GM23338 (cell line): ENCODE measurements at regions not wholly inside any gene's neighbourhood (a gene's known extent, or its start where the extent isn't known, plus 50 kb on each side); places are given as distances from the start of the nearest gene placed in this dataset.

Source experiments
- ATAC-seq: fragments of 200-7000 bp; cut with Tn5 transposase; 3 replicates; pipeline ENCODE4 v1.9.1; 2020
- DNase-seq: peaks from one replicate; pipeline ENCODE4 v3.0.0-alpha.2; 2015; ENCODE audit warnings: low spot score
- H2AFZ ChIP-seq: fragments of 200-600 bp; sonication (generic); 2 replicates; pipeline ENCODE4 v1.8.0; 2016; ENCODE audit warnings: antibody characterized with exemption, mild to moderate bottlenecking, moderate library complexity
- H3F3A ChIP-seq: fragments of 200-600 bp; sonication (generic); replicated peaks from 2 replicates; pipeline ENCODE4 v1.8.0; 2017; ENCODE audit warnings: antibody characterized with exemption, mixed run types, low read depth
- H3K27ac ChIP-seq: fragments of 200-600 bp; sonication (generic); 2 replicates; pipeline ENCODE4 v1.6.1; 2016; ENCODE audit warnings: low read depth
- H3K27me3 ChIP-seq: fragments of 200-600 bp; sonication (generic); 2 replicates; pipeline ENCODE4 v1.8.0; 2016; ENCODE audit warnings: mild to moderate bottlenecking, mixed run types, moderate library complexity; ENCODE audit not compliant: insufficient read depth
- H3K36me3 ChIP-seq: fragments of 200-600 bp; sonication (generic); 2 replicates; pipeline ENCODE4 v1.8.0; 2016; ENCODE audit warnings: mild to moderate bottlenecking; ENCODE audit not compliant: insufficient read depth
- H3K4me1 ChIP-seq: fragments of 200-600 bp; sonication (generic); 2 replicates; pipeline ENCODE4 v1.8.0; 2016; ENCODE audit warnings: mild to moderate bottlenecking, moderate library complexity; ENCODE audit not compliant: insufficient read depth
- H3K4me2 ChIP-seq: fragments of 200-600 bp; sonication (generic); 2 replicates; pipeline ENCODE4 v1.7.1; 2017; ENCODE audit warnings: mixed run types
- H3K4me3 ChIP-seq: fragments of 200-600 bp; sonication (generic); 2 replicates; pipeline ENCODE4 v1.6.1; 2016; ENCODE audit warnings: mixed run types
- H3K79me2 ChIP-seq: fragments of 200-600 bp; sonication (generic); replicated peaks from 2 replicates; pipeline ENCODE4 v1.8.0; 2017; ENCODE audit warnings: mild to moderate bottlenecking; ENCODE audit not compliant: insufficient read depth
- H3K9me2 ChIP-seq: fragments of 200-600 bp; sonication (generic); 2 replicates; pipeline ENCODE4 v1.8.0; 2017; ENCODE audit not compliant: insufficient read depth
- H4K20me1 ChIP-seq: fragments of 200-600 bp; sonication (generic); replicated peaks from 2 replicates; pipeline ENCODE4 v1.8.0; 2017; ENCODE audit warnings: mild to moderate bottlenecking; ENCODE audit not compliant: insufficient read depth
- H3K27ac Mint-ChIP-seq: 2 replicates; pipeline ENCODE4 v1.8.0; 2020; ENCODE audit warnings: inconsistent platforms, mild to moderate bottlenecking, moderate library complexity, mixed read lengths
- H3K27me3 Mint-ChIP-seq: 3 replicates; pipeline ENCODE4 v1.8.0; 2022; ENCODE audit warnings: low read depth, mild to moderate bottlenecking, moderate library complexity, mixed read lengths, inconsistent platforms; ENCODE audit not compliant: insufficient read depth, poor library complexity
- H3K36me3 Mint-ChIP-seq: 3 replicates; pipeline ENCODE4 v1.8.0; 2021; ENCODE audit warnings: low read depth, mild to moderate bottlenecking, inconsistent platforms, moderate library complexity, mixed read lengths
- H3K4me1 Mint-ChIP-seq: 3 replicates; pipeline ENCODE4 v1.8.0; 2020; ENCODE audit warnings: mild to moderate bottlenecking, inconsistent platforms, mixed read lengths
- H3K4me3 Mint-ChIP-seq: 3 replicates; pipeline ENCODE4 v1.8.0; 2021; ENCODE audit warnings: moderate library complexity, mild to moderate bottlenecking, inconsistent platforms, mixed read lengths
- H3K9me3 Mint-ChIP-seq: 3 replicates; pipeline ENCODE4 v1.8.0; 2020; ENCODE audit warnings: moderate library complexity, mild to moderate bottlenecking, inconsistent platforms, mixed read lengths
- ZNF114 ChIP-seq: fragments of 250-450 bp; sonication (Bioruptor Pico); IDR thresholded peaks from 2 replicates; pipeline ENCODE4 v1.5.0; 2020; ENCODE audit warnings: mild to moderate bottlenecking, moderate library complexity
- ZNF331 ChIP-seq: fragments of 250-450 bp; sonication (Bioruptor Pico); IDR thresholded peaks from 2 replicates; pipeline ENCODE4 v1.5.0; 2020; ENCODE audit warnings: low read depth, mild to moderate bottlenecking, moderate library complexity
- TF ChIP-seq, protein P1 (sequence below), 2 experiments: fragments of 200-600 bp in 1 of 2; sonication (generic) in 1 of 2; conservative IDR thresholded peaks; 2 replicates each; pipeline versions ENCODE4 v1.5.1 to v1.6.1; 2016 to 2017; ENCODE audit warnings: antibody characterized with exemption in 2 of 2, low read depth in 2 of 2, mild to moderate bottlenecking in 2 of 2, moderate library complexity in 1 of 2
- TF ChIP-seq, protein P2 (sequence below): IDR thresholded peaks from one replicate; pipeline ENCODE4 v1.6.1; 2018; ENCODE audit warnings: antibody characterized with exemption; ENCODE audit not compliant: unreplicated experiment

DNA sequence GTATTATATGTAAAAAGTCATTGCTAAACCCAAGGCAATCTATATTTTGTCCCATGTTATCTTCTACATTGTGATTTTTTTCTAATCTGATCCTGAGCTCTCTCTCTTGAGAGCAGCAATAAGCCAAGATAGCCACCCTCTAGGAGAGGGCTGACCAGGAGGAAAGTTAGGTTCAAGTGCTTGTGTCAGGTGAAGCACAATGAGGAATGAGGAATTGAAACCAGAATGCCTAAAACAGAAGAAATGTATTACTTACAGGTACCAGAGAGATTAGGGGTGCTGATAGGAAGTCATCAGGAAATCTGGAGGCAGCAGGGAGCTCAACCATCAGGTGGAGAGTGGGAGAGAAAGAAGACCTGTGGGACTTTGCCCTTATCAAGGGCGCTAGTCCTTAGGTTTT is 85.5 kb upstream of the BARHL2 start:
- Histone ChIP-seq H3K4me2 (no peak overlapping the region), H3K9me2 (no peaks in the 10 kb centered on the region), H4K20me1 (no peaks in the 10 kb centered on the region), H3K36me3 (no peaks in the 10 kb centered on the region), H3F3A (no peaks in the 10 kb centered on the region), H3K79me2 (no peaks in the 10 kb centered on the region), H3K27ac (no peak overlapping the region), H2AFZ (no peak overlapping the region), H3K27me3 (peaks cover 21% of the 10 kb centered on the region), H3K4me1 (peaks cover 6% of the 10 kb centered on the region; the same call in 1 of the 2 replicates), H3K4me3 (no peak overlapping the region)
- H3K36me3 Mint-ChIP-seq: no peaks in the 10 kb centered on the region
- no peaks in the 10 kb centered on the region for H3K9me3 Mint-ChIP-seq
- no peak overlapping the region for H3K4me3 Mint-ChIP-seq
- peaks cover 18% of the 10 kb centered on the region for H3K27me3 Mint-ChIP-seq
- no peak for DNase-seq
- ATAC-seq: no peak
- TF ChIP-seq ZNF331 (CRISPR knock-in tag): no peak
- no peak for TF ChIP-seq ZNF114 (CRISPR knock-in tag)
- H3K4me1 Mint-ChIP-seq: peaks cover 8% of the 10 kb centered on the region; the same call in 2 of the 3 replicates
- H3K27ac Mint-ChIP-seq: no peak overlapping the region

DNA sequence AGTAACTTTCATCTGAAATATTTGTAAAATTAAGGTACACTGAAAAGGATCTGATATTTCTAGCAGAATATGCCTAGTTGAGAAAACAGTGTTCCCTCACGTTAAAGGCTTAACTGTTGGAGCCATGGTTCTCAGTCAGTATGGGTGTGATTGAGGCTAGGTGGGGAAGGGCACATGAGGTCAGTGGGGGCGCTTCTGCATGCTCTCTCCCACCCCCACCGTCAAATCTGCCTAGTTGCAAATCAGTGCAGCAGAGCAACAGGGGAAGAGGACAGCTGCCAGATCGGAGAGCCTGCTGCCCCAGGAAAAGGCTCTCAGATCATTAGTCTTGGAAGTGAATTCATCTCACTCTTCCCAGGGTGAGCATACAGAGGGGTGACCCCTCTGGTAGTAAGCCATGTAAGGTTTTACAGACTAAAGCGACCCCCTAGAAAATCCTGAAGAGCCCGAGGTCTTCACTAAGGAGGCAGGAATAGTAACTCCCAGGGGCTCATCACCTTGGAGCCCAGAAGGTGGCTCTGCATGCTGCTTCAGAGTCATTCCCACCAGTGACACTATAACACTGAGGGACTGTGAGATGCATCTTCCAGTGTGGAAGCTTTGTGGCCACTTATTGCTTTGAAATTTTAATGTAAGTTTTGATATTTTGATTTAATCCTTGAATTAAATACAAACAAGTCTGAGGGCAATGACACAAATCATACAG is 83.1 kb upstream of the BARHL2 start:
- Mint-ChIP-seq H3K4me1 (peaks cover 12% of the 10 kb centered on the region; the same call in 2 of the 3 replicates), H3K36me3 (no peaks in the 10 kb centered on the region), H3K27ac (no peak overlapping the region), H3K4me3 (no peak overlapping the region), H3K9me3 (no peaks in the 10 kb centered on the region), H3K27me3 (peaks cover 6% of the 10 kb centered on the region)
- peaks cover 4% of the 10 kb centered on the region; the same call in 1 of the 2 replicates for H3K27me3 ChIP-seq
- H3K4me1 ChIP-seq: peaks cover 6% of the 10 kb centered on the region; the same call in 1 of the 2 replicates
- H3K27ac ChIP-seq: no peak overlapping the region
- no peak overlapping the region for H3K4me3 ChIP-seq
- DNase-seq (no peak), ATAC-seq (peak; percentile 82)
- H2AFZ ChIP-seq: no peak overlapping the region; the same call in 1 of the 2 replicates
- no peaks in the 10 kb centered on the region for H3K36me3 ChIP-seq
- no peaks in the 10 kb centered on the region for H3F3A ChIP-seq
- H3K9me2 ChIP-seq: no peaks in the 10 kb centered on the region
- no peak overlapping the region for H3K4me2 ChIP-seq
- no peak for TF ChIP-seq ZNF114 (CRISPR knock-in tag)
- TF ChIP-seq, protein P1, sequence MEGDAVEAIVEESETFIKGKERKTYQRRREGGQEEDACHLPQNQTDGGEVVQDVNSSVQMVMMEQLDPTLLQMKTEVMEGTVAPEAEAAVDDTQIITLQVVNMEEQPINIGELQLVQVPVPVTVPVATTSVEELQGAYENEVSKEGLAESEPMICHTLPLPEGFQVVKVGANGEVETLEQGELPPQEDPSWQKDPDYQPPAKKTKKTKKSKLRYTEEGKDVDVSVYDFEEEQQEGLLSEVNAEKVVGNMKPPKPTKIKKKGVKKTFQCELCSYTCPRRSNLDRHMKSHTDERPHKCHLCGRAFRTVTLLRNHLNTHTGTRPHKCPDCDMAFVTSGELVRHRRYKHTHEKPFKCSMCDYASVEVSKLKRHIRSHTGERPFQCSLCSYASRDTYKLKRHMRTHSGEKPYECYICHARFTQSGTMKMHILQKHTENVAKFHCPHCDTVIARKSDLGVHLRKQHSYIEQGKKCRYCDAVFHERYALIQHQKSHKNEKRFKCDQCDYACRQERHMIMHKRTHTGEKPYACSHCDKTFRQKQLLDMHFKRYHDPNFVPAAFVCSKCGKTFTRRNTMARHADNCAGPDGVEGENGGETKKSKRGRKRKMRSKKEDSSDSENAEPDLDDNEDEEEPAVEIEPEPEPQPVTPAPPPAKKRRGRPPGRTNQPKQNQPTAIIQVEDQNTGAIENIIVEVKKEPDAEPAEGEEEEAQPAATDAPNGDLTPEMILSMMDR (conservative IDR thresholded peaks at IDR 0.05; ENCODE audit: low read depth in 2 of 2): peak in 1 of 2 experiments; percentile 44; a peak in 2 of 4 replicates
- TF ChIP-seq, protein P2, sequence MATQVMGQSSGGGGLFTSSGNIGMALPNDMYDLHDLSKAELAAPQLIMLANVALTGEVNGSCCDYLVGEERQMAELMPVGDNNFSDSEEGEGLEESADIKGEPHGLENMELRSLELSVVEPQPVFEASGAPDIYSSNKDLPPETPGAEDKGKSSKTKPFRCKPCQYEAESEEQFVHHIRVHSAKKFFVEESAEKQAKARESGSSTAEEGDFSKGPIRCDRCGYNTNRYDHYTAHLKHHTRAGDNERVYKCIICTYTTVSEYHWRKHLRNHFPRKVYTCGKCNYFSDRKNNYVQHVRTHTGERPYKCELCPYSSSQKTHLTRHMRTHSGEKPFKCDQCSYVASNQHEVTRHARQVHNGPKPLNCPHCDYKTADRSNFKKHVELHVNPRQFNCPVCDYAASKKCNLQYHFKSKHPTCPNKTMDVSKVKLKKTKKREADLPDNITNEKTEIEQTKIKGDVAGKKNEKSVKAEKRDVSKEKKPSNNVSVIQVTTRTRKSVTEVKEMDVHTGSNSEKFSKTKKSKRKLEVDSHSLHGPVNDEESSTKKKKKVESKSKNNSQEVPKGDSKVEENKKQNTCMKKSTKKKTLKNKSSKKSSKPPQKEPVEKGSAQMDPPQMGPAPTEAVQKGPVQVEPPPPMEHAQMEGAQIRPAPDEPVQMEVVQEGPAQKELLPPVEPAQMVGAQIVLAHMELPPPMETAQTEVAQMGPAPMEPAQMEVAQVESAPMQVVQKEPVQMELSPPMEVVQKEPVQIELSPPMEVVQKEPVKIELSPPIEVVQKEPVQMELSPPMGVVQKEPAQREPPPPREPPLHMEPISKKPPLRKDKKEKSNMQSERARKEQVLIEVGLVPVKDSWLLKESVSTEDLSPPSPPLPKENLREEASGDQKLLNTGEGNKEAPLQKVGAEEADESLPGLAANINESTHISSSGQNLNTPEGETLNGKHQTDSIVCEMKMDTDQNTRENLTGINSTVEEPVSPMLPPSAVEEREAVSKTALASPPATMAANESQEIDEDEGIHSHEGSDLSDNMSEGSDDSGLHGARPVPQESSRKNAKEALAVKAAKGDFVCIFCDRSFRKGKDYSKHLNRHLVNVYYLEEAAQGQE: no peak
- no peaks in the 10 kb centered on the region for H3K79me2 ChIP-seq
- H4K20me1 ChIP-seq: no peaks in the 10 kb centered on the region
